NCI-H1930 (cell line): ENCODE measurements at regions not wholly inside any gene's neighbourhood (a gene's known extent, or its start where the extent isn't known, plus 50 kb on each side); places are given as distances from the start of the nearest gene placed in this dataset.

Experiments
- DNase-seq, 2 experiments: peaks; one replicate each; lab custom pipeline; 2025; lab: John Stamatoyannopoulos, UW

GRCh38 chr3:83895892-83896291, 1062.9 kb upstream of the CADM2 start:
- no peak for DNase-seq

- no peak for DNase-seq
These were observed 1055.8 kb upstream of the CADM2 start for GRCh38 chr3:83902787-83903533.

GRCh38 chr3:83913381-83913780, 1045.4 kb upstream of the CADM2 start:
- DNase-seq = no peak

- no peak for DNase-seq
These were observed 1032.5 kb upstream of the CADM2 start for GRCh38 chr3:83926291-83926690.

- no peak for DNase-seq
These were observed 1030.4 kb upstream of the CADM2 start for GRCh38 chr3:83928391-83928790.

GRCh38 chr3:83928903-83929302, 1029.9 kb upstream of the CADM2 start:
- DNase-seq = no peak

- no peak for DNase-seq
These were observed 1024.4 kb upstream of the CADM2 start for GRCh38 chr3:83934192-83935021.

GRCh38 chr3:83938491-83938890, 1020.3 kb upstream of the CADM2 start:
- DNase-seq = no peak

GRCh38 chr3:83941990-83942745, 1016.6 kb upstream of the CADM2 start:
- no peak for DNase-seq

- no peak for DNase-seq
These were observed 1012.7 kb upstream of the CADM2 start for GRCh38 chr3:83946049-83946448.

- no peak for DNase-seq
These were observed 1012.2 kb upstream of the CADM2 start for GRCh38 chr3:83946554-83946953.

GRCh38 chr3:83948771-83949170, 1010.0 kb upstream of the CADM2 start:
- DNase-seq = no peak

GRCh38 chr3:83953417-83954089, 1005.2 kb upstream of the CADM2 start:
- DNase-seq = no peak

- no peak for DNase-seq
These were observed 1002.4 kb upstream of the CADM2 start for GRCh38 chr3:83956431-83956830.

GRCh38 chr3:83968356-83968755, 990.4 kb upstream of the CADM2 start:
- no peak for DNase-seq

- DNase-seq = no peak
These were observed 987.1 kb upstream of the CADM2 start for GRCh38 chr3:83971666-83972065.

- DNase-seq = no peak
These were observed 950.2 kb upstream of the CADM2 start for GRCh38 chr3:84008623-84009022.

GRCh38 chr3:84023842-84024241, 934.9 kb upstream of the CADM2 start:
- no peak for DNase-seq

GRCh38 chr3:84039099-84039498, 919.7 kb upstream of the CADM2 start:
- no peak for DNase-seq

GRCh38 chr3:84042399-84043106, 916.2 kb upstream of the CADM2 start:
- DNase-seq = no peak

- DNase-seq = no peak
These were observed 891.9 kb upstream of the CADM2 start for GRCh38 chr3:84066915-84067314.
